GM19099 (cell line): ENCODE measurements at regions not wholly inside any gene's neighbourhood (a gene's known extent, or its start where the extent isn't known, plus 50 kb on each side); places are given as distances from the start of the nearest gene placed in this dataset.

Source experiments
- POLR2A ChIP-seq: IDR thresholded peaks from 3 replicates; pipeline ENCODE4 v1.6.1; 2011; ENCODE audit warnings: low read depth; ENCODE audit not compliant: insufficient read length; ENCODE audit errors: extremely low read depth

DNA sequence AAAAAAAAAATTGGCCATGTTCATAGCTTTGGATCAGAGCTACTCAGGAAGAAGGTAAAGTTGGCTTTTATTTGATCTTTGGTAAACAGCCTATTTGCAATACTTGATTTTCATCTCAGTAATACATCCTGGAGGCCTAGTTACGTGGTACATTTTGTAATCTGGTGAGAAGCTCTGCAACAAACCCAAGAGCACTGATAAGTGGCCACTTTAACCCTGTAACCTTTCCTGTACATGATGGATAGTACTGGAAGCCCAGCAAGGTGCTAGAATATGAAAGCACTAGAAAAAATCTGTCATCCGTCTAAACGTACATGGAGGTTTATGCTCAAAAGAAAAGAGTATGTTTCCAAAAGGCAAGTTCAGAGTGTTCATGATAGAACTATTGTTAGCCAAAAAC, 88.3 kb upstream of the BMP2K start:
- TF ChIP-seq POLR2A = no peak

DNA sequence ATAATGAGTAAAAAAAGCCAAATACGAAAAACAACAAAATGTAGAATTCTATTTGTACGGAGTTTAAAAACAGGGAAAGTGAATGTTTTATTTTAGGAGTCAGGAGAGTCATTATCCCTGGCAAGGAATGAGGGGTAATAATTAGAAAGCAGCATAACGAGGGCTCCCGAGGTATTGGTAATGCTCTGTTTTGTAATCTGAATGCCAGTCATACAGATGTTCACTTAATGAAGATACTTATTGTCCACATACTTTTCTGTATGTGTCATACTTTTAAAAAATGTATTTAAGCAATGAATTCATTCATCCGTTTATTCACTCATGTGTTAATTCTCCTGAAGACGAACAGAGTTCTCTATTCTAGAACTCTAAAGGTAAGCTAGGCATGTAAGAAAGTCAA, 87.8 kb upstream of the BMP2K start:
- no peak for TF ChIP-seq POLR2A

DNA sequence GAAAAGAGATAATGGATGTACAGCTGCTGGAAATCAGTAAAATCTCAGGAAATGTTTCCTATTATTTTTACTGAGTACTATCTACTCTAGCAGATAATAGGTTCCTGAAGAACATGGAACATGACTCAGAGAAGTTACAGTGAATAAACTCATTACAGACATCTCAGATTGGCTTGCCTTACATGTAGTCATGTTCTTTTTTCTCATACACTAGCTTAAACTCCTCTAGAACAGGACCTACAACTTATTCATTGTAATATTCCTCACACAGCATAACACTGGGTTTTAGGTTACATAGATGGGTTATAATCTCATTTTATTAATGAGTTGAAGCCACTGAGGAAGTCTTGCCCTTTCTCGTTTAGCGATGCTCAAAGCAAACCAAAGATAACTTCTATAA, 86.9 kb upstream of the BMP2K start:
- TF ChIP-seq POLR2A = no peak

DNA sequence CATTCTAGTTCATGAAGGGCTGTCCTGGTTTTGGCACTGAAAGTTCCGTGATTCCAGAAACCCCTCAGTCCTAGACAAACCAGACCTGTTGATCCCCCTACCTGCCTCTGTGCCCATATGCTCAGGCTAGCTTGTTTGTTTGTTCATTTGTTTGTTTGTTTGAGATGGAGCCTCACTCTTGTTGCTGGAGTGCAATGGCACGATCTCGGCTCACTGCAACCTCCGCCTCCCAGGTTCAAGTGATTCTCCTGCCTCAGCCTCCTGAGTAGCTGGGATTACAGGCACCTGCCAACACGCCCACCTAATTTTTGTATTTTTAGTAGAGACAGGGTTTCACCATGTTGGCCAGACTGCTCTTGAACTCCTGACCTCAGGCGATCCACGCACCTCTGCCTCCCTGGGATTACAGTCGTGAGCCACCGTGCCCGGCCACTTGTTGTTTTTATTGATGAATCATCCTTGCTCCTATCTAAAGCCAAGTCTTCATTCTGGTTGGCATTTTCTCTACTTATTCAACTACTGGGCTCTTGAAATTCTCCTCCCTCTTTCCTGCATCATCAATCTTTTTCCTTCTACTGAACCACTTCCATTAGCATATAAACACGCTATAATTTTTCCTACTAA, 86.3 kb upstream of the BMP2K start:
- no peak for TF ChIP-seq POLR2A

DNA sequence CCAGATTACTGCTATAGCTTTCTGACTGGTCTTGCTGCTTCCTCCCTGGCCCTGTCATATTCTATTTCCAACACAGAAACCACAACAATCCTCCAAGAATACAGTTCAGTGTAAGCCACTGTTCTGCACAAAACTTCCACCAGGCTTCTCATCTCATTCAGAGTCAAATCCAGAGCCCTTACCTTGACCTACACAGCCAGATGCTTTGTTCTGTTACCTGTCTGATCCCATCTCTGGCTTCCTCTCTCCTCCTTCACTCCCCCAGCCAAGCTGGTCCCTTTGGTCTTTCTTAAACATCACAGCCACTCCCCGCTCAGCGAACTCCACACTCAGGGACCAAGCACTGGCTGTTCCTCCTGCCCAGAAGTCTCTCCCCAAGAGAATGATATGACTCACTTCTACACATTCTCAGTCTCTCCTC, 84.8 kb upstream of the BMP2K start:
- no peak for TF ChIP-seq POLR2A

DNA sequence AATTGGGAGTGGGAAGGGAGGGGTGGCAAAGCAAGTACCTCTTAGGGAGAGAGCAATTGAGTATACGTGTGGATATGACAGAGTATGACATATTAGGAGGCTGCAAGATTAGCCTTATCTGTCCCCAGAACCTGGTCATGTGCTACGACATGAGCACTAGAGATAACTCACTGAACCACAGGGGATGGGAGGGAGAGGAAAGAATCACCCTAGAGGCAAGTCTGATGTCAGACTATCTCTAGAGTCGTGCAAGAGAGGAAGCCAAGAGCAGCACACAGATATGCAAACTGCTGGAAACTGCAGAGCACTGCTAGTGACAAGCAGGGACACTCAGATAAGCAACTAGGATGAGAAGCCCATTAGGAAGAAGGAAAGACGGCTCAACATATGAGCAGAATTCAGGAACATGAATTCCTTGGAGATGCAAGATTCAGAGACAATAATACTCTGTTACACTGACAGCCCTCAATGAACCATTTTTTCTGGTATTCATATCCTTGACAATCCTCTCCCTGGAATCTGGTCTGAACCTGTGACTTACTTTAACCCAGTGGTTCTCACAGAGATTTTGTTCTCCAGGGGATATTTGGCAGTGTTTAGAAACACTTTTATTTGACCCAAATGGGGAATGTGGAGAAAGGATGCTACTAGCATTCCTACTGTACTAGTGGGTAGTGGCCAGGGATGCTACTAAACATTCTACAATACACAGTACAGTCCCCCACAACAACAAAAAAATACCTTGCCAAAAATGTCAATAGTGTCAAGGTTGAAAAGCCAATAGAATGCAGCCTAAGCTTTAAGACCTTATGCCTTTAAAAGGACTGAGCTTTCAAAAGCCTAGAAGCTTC, 84.0 kb upstream of the BMP2K start:
- TF ChIP-seq POLR2A = no peak

DNA sequence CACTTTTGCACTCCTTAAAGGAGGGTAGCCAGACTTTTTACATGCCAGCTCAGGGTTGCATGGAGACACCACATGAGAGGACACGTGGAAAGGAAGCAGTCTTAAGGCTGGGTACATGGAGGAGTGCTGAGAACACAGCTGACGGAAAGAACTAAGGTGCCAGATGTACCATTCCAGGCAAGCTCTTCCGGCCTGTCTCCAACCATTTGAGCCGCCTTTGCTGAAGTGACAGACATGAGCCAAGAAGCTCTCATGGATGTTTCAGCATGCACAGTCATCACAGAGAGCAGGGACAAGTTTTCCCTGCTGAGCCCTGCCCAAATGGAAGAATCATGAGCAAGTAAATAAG, 83.4 kb upstream of the BMP2K start:
- no peak for TF ChIP-seq POLR2A

DNA sequence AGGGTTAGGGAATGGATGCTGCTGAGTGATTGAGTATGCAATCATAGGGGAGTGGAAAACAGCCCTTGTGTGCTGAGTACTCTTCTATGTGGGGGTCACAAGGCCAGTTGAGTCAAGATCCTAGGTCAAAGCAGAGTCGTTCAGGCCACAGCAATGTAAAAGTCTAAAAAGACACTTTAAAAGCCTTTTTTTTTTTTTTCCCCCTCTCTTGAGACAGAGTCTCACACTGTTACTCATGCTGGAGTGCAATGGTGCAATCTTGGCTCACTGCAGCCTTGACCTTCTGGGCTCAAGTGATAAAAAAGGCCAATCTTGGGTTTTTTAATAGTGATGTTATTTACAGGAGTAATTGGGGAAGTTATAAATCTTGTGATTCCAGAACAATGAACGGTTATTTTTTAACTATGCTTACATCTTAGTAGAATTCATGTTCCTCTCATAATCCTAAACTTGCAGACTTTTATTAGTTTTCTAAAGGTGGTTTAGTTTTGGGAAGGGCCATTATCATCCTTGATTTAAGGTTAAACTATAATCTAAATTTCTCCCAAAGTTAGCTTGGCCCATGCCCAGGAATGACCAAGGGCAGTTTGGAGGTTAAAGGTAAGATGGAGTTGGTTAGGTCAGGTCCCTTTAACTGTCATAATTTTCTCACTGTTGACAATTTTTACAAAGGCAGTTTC, 82.2 kb upstream of the BMP2K start:
- no peak for TF ChIP-seq POLR2A

DNA sequence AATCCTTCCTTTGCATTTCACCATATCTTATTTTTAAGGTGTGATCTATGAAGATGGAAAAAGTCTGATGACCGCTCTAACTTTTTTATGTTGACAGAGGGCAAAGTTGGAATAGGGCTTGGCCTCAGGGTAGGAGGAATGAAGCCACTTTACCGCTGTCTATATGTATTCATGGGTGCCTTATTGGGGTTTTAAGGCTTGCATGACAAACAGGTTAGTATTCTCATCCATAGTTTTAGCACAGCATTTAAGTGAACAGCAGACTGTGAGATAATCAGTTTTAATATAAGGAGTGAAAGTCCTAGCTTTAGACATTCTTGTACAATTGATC, 81.7 kb upstream of the BMP2K start:
- TF ChIP-seq POLR2A = no peak

DNA sequence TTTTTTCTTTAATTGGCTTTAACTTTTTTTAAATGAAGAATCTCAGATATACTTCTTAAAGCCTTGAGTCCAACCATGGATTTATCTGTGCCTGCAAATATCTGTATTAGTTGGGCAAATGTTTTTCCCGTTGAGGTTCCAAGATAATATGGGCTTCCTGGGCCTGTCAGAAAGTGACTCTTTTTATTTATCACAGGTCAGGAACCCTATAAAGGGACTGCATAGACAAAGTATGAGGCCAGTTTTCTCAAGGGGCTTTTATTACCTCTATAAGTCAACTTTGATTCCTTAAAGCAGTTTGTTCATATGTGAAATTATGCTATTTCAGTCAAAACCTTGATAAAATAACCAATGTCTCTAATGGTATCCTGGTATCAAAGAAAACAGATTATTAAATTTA, 80.2 kb upstream of the BMP2K start:
- no peak for TF ChIP-seq POLR2A

DNA sequence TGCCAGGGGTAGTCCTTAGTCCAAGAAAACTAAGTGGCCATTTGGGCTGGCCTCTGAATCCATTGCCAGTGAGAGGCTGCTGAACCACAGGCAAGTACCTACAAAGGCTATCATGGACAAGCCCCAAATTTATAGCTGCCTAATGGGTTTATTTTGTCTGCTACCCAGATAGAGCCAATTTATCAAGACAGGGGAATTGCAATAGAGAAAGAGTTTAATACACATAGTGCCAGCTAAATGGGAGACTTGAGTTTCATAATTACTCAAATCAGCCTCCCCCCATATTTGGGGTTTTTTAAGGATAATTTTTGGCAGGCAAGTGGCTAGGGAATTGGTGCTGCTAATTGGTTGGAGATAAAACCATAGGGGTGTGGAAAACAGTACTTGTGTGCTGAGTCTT, 73.1 kb upstream of the BMP2K start:
- no peak for TF ChIP-seq POLR2A

DNA sequence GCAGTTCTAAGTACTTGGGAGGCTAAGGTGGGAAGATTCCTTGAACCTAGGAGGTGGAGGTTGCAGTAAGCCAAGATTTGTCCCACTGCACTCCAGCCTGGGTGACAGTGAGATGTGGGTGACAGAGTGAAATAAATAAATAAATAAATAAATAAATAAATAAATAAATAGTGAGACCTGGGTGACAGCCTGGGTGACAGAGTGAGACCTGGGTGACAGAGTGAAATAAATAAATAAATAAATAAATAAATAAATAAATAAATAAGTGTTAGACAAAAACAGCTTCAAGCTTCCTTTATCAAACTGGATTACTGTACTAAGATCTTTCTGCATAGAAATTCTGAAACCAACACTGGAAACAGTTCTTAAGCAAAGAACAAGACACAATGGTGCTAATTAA, 71.8 kb upstream of the BMP2K start:
- no peak for TF ChIP-seq POLR2A

DNA sequence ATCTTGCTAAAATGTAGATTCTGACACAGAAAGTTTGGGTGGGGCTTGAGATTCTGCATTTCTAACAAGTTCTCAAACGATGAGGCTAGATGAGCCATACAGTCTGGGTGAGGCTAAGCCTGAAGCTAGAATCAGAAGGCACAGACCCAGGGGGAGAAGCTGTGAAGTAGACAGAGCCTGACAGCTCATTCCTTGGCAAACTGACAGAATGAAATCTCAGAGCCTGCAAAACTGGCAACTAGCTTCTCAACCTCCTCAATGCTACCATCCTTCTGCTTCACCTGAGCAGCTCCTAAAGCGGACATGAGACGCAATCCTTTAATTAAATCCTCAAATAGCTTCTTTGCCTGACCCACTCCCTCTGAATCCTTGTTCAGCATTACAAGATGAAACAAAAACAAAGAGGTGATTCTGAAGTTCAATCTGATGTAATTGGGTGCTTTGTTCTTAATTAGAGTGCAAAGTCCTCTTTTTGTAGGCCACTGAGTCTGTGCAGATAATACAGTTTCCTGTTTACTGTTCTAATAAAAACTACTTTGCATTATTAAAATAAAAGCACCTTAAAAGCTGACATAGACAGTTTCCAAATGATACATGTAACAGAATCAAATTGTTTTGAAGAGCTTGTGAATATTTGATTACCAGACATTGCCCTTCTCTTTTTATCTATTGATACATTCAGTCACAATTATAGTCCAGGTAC, 71.0 kb upstream of the BMP2K start:
- TF ChIP-seq POLR2A = no peak

DNA sequence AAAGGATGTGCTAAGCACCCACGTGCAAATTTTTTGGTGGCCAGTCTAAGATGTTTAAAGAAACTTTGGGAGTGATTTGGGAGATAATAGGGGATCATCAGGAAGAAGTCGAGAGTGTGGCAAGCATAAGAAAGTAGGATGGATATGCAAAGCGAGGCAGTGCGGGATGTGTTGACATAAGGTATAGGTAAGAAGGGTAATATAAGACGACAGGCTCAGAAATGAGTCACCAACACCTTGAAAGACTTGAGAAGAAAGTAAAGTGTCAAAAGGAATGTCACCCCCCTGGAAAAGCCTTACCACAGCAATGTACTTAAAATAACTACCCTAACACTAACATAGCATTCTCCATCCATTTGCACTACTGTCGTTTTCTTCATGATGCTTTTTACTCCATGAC, 69.8 kb upstream of the BMP2K start:
- no peak for TF ChIP-seq POLR2A

DNA sequence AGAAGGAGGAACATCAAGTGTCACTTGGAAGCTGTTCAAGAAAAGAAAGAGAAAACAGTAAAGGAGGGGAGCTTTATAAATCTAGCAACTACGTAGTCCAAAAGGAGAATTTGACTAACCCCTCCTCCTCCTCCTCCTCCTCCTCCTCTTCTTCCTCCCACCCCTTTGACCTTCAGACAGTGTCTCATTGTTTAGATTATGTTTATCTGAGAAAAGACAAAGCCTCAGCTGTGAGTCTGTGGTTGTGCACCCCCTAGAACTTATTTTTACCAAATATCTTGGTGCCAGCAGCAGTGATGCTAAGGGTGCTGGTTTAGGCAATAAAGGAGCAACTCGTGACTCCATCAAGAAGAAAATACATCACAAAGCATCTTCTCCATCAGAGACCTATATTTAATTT, 68.9 kb upstream of the BMP2K start:
- peak; percentile 42 for TF ChIP-seq POLR2A

DNA sequence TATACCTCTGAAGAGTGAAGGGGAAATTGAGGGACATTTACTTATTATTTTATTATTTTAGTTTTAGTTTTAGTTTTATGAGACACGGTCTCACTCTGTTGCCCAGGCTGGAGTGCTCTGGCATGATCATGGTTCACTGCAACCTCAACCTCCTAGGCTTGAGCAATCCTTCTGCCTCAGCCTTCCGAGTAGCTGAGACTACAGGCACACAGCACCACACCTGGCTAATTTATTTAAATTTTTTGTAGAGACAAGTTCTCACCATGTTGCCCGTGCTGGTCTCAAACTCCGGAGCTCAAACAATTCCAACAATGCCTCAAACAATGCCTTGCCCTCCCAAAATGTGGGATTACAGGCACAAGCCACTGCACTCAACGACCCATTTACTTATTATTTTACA, 68.4 kb upstream of the BMP2K start:
- no peak for TF ChIP-seq POLR2A
